GM23338 (cell line): ENCODE measurements at regions not wholly inside any gene's neighbourhood (a gene's known extent, or its start where the extent isn't known, plus 50 kb on each side); places are given as distances from the start of the nearest gene placed in this dataset.
A peak's percentile ranks its signal among the peaks of the same experiment; 100 is the strongest.

Source experiments
- ATAC-seq: fragments of 200-7000 bp; cut with Tn5 transposase; 3 replicates; pipeline ENCODE4 v1.9.1; 2020
- DNase-seq: peaks from one replicate; pipeline ENCODE4 v3.0.0-alpha.2; 2015; ENCODE audit warnings: low spot score
- H2AFZ ChIP-seq: fragments of 200-600 bp; sonication (generic); 2 replicates; pipeline ENCODE4 v1.8.0; 2016; ENCODE audit warnings: antibody characterized with exemption, mild to moderate bottlenecking, moderate library complexity
- H3F3A ChIP-seq: fragments of 200-600 bp; sonication (generic); replicated peaks from 2 replicates; pipeline ENCODE4 v1.8.0; 2017; ENCODE audit warnings: antibody characterized with exemption, mixed run types, low read depth
- H3K27ac ChIP-seq: fragments of 200-600 bp; sonication (generic); 2 replicates; pipeline ENCODE4 v1.6.1; 2016; ENCODE audit warnings: low read depth
- H3K27me3 ChIP-seq: fragments of 200-600 bp; sonication (generic); 2 replicates; pipeline ENCODE4 v1.8.0; 2016; ENCODE audit warnings: mild to moderate bottlenecking, mixed run types, moderate library complexity; ENCODE audit not compliant: insufficient read depth
- H3K36me3 ChIP-seq: fragments of 200-600 bp; sonication (generic); 2 replicates; pipeline ENCODE4 v1.8.0; 2016; ENCODE audit warnings: mild to moderate bottlenecking; ENCODE audit not compliant: insufficient read depth
- H3K4me1 ChIP-seq: fragments of 200-600 bp; sonication (generic); 2 replicates; pipeline ENCODE4 v1.8.0; 2016; ENCODE audit warnings: mild to moderate bottlenecking, moderate library complexity; ENCODE audit not compliant: insufficient read depth
- H3K4me2 ChIP-seq: fragments of 200-600 bp; sonication (generic); 2 replicates; pipeline ENCODE4 v1.7.1; 2017; ENCODE audit warnings: mixed run types
- H3K4me3 ChIP-seq: fragments of 200-600 bp; sonication (generic); 2 replicates; pipeline ENCODE4 v1.6.1; 2016; ENCODE audit warnings: mixed run types
- H3K79me2 ChIP-seq: fragments of 200-600 bp; sonication (generic); replicated peaks from 2 replicates; pipeline ENCODE4 v1.8.0; 2017; ENCODE audit warnings: mild to moderate bottlenecking; ENCODE audit not compliant: insufficient read depth
- H3K9me2 ChIP-seq: fragments of 200-600 bp; sonication (generic); 2 replicates; pipeline ENCODE4 v1.8.0; 2017; ENCODE audit not compliant: insufficient read depth
- H4K20me1 ChIP-seq: fragments of 200-600 bp; sonication (generic); replicated peaks from 2 replicates; pipeline ENCODE4 v1.8.0; 2017; ENCODE audit warnings: mild to moderate bottlenecking; ENCODE audit not compliant: insufficient read depth
- H3K27ac Mint-ChIP-seq: 2 replicates; pipeline ENCODE4 v1.8.0; 2020; ENCODE audit warnings: inconsistent platforms, mild to moderate bottlenecking, moderate library complexity, mixed read lengths
- H3K27me3 Mint-ChIP-seq: 3 replicates; pipeline ENCODE4 v1.8.0; 2022; ENCODE audit warnings: low read depth, mild to moderate bottlenecking, moderate library complexity, mixed read lengths, inconsistent platforms; ENCODE audit not compliant: insufficient read depth, poor library complexity
- H3K36me3 Mint-ChIP-seq: 3 replicates; pipeline ENCODE4 v1.8.0; 2021; ENCODE audit warnings: low read depth, mild to moderate bottlenecking, inconsistent platforms, moderate library complexity, mixed read lengths
- H3K4me1 Mint-ChIP-seq: 3 replicates; pipeline ENCODE4 v1.8.0; 2020; ENCODE audit warnings: mild to moderate bottlenecking, inconsistent platforms, mixed read lengths
- H3K4me3 Mint-ChIP-seq: 3 replicates; pipeline ENCODE4 v1.8.0; 2021; ENCODE audit warnings: moderate library complexity, mild to moderate bottlenecking, inconsistent platforms, mixed read lengths
- H3K9me3 Mint-ChIP-seq: 3 replicates; pipeline ENCODE4 v1.8.0; 2020; ENCODE audit warnings: moderate library complexity, mild to moderate bottlenecking, inconsistent platforms, mixed read lengths
- CREB1 ChIP-seq: fragments of 250-450 bp; sonication (Bioruptor Pico); IDR thresholded peaks from 2 replicates; pipeline ENCODE4 v1.5.0; 2020; ENCODE audit warnings: low read depth, mild to moderate bottlenecking, moderate library complexity
- CTCF ChIP-seq, 2 experiments: fragments of 200-600 bp in 1 of 2; sonication (generic) in 1 of 2; conservative IDR thresholded peaks; 2 replicates each; pipeline versions ENCODE4 v1.5.1 to v1.6.1; 2016 to 2017; ENCODE audit warnings: antibody characterized with exemption in 2 of 2, low read depth in 2 of 2, mild to moderate bottlenecking in 2 of 2, moderate library complexity in 1 of 2
- ETS1 ChIP-seq: IDR thresholded peaks from 2 replicates; pipeline ENCODE4 v1.6.1; 2016; ENCODE audit warnings: antibody characterized with exemption
- EZH2 ChIP-seq: fragments of 200-600 bp; sonication (generic); IDR thresholded peaks from one replicate; pipeline ENCODE4 v1.8.0; 2017; ENCODE audit warnings: antibody characterized with exemption, mild to moderate bottlenecking, low read depth; ENCODE audit not compliant: unreplicated experiment
- EZH2phosphoT487 ChIP-seq: fragments of 200-600 bp; sonication (generic); IDR thresholded peaks from one replicate; pipeline ENCODE4 v1.8.1; 2018; ENCODE audit warnings: antibody characterized with exemption; ENCODE audit not compliant: unreplicated experiment
- JUNB ChIP-seq: IDR thresholded peaks from one replicate; pipeline ENCODE4 v1.6.1; 2016; ENCODE audit warnings: antibody characterized with exemption; ENCODE audit not compliant: unreplicated experiment
- NANOG ChIP-seq: IDR thresholded peaks from 2 replicates; pipeline ENCODE4 v1.6.1; 2016; ENCODE audit warnings: antibody characterized with exemption, borderline replicate concordance
- STAT1 ChIP-seq: IDR thresholded peaks from one replicate; pipeline ENCODE4 v1.6.1; 2016; ENCODE audit warnings: antibody characterized with exemption; ENCODE audit not compliant: unreplicated experiment
- ZNF114 ChIP-seq: fragments of 250-450 bp; sonication (Bioruptor Pico); IDR thresholded peaks from 2 replicates; pipeline ENCODE4 v1.5.0; 2020; ENCODE audit warnings: mild to moderate bottlenecking, moderate library complexity
- ZNF331 ChIP-seq: fragments of 250-450 bp; sonication (Bioruptor Pico); IDR thresholded peaks from 2 replicates; pipeline ENCODE4 v1.5.0; 2020; ENCODE audit warnings: low read depth, mild to moderate bottlenecking, moderate library complexity
- ZNF462 ChIP-seq: fragments of 250-450 bp; sonication (Bioruptor Pico); IDR thresholded peaks from 2 replicates; pipeline ENCODE4 v1.5.0; 2020; ENCODE audit warnings: mild to moderate bottlenecking, moderate library complexity
- TF ChIP-seq, protein P1 (sequence below): IDR thresholded peaks from one replicate; pipeline ENCODE4 v1.6.1; 2018; ENCODE audit warnings: antibody characterized with exemption; ENCODE audit not compliant: unreplicated experiment

DNA sequence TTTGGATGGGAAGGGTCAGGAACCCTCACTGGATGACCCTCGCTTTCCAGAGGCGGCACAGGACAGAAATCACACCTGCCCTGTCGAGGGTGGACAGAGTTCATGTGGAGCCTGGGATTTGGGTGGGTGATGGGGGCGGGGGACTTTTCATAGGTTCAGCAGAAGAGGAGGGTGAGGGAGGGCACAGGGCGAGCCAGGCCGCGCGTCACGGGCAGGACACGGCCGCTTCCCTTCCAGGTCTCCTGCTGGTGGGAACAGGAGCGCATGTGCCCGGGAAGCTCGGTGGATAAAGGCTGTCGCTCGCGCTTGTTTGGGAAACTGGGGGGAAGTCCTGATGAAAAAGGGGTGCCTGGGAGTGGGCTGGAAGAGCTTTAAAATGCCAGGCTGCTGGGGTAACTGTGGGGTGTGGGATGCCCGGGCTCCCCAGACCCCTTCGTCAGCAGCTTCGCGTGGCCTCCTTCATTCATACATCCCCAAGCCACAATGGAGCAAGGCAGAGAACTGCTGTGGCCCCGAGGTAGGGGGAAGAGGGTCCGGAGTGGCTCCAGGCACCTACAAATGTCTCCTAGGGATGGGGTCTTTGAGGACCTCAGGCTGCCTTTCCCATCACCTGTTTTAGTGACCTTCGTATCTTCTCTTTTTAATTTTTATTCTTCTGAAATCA, 102.2 kb downstream of the DACT2 start (continued):
- no peak for TF ChIP-seq NANOG
- TF ChIP-seq ETS1: no peak
- no peak for TF ChIP-seq ZNF331 (CRISPR knock-in tag)
- TF ChIP-seq EZH2phosphoT487: no peak
- TF ChIP-seq CREB1 (CRISPR knock-in tag): no peak
- TF ChIP-seq ZNF114 (CRISPR knock-in tag): no peak
- TF ChIP-seq, protein P1, sequence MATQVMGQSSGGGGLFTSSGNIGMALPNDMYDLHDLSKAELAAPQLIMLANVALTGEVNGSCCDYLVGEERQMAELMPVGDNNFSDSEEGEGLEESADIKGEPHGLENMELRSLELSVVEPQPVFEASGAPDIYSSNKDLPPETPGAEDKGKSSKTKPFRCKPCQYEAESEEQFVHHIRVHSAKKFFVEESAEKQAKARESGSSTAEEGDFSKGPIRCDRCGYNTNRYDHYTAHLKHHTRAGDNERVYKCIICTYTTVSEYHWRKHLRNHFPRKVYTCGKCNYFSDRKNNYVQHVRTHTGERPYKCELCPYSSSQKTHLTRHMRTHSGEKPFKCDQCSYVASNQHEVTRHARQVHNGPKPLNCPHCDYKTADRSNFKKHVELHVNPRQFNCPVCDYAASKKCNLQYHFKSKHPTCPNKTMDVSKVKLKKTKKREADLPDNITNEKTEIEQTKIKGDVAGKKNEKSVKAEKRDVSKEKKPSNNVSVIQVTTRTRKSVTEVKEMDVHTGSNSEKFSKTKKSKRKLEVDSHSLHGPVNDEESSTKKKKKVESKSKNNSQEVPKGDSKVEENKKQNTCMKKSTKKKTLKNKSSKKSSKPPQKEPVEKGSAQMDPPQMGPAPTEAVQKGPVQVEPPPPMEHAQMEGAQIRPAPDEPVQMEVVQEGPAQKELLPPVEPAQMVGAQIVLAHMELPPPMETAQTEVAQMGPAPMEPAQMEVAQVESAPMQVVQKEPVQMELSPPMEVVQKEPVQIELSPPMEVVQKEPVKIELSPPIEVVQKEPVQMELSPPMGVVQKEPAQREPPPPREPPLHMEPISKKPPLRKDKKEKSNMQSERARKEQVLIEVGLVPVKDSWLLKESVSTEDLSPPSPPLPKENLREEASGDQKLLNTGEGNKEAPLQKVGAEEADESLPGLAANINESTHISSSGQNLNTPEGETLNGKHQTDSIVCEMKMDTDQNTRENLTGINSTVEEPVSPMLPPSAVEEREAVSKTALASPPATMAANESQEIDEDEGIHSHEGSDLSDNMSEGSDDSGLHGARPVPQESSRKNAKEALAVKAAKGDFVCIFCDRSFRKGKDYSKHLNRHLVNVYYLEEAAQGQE: no peak

DNA sequence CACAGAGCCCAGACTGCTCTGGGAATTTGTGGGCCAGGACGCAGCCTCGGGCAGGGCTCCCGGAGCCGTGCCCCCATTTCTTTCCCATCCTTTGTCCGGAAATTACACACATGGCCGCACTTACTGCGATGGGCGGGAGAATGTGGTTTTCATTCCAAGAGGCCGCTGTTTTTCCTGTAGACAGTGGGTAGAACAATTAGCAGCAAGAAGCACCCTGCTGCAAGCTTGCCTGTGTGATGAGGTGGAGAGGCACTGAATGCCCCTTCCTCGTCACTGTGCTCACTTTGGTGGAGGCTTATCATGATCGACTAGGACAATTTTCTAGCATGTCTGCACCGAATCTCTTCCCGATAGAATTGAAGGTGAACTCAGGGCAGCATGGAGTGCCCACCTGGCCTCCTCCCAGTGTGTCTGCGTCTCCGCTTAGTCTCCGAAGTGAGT, 102.8 kb downstream of the DACT2 start:
- peaks cover 27% of the 10 kb centered on the region for H3K4me1 Mint-ChIP-seq
- H3K36me3 Mint-ChIP-seq: no peaks in the 10 kb centered on the region; the same call in 2 of the 3 replicates
- TF ChIP-seq NANOG: no peak
- TF ChIP-seq CTCF (conservative IDR thresholded peaks at IDR 0.05; ENCODE audit: low read depth in 2 of 2): no peak
- no peak for TF ChIP-seq ZNF114 (CRISPR knock-in tag)
- no peak for TF ChIP-seq ZNF331 (CRISPR knock-in tag)
- no peak for TF ChIP-seq EZH2
- TF ChIP-seq STAT1: no peak
- no peak for TF ChIP-seq JUNB
- no peak for TF ChIP-seq ZNF462 (CRISPR knock-in tag)
- H3K4me3 ChIP-seq: no peak overlapping the region
- peak; percentile 43 for ATAC-seq
- H3K79me2 ChIP-seq: no peaks in the 10 kb centered on the region
- no peak for DNase-seq
- peaks cover 15% of the 10 kb centered on the region for H3K4me1 ChIP-seq
- H3F3A ChIP-seq: no peaks in the 10 kb centered on the region
- H3K27me3 Mint-ChIP-seq: peaks cover 9% of the 10 kb centered on the region
- H3K27ac Mint-ChIP-seq: no peak overlapping the region
- no peaks in the 10 kb centered on the region for H3K36me3 ChIP-seq
- no peaks in the 10 kb centered on the region for H3K9me2 ChIP-seq
- H3K27ac ChIP-seq: no peak overlapping the region
- H3K4me3 Mint-ChIP-seq: no peak overlapping the region
- H2AFZ ChIP-seq: 0 out of 2 replicates have a peak overlapping the region, but pooled peaks have one; percentile 74
- H3K27me3 ChIP-seq: no peaks in the 10 kb centered on the region
- H4K20me1 ChIP-seq: no peaks in the 10 kb centered on the region
- H3K9me3 Mint-ChIP-seq: peaks cover 2% of the 10 kb centered on the region; the same call in 1 of the 3 replicates
- H3K4me2 ChIP-seq: no peak overlapping the region
